Activated CD4-positive, CD25-positive, alpha-beta regulatory T cell treated with anti-CD3 and anti-CD28 coated beads, Interleukin-2, amount 50 U/mL, for 72 hours (primary cell): ENCODE measurements at regions not wholly inside any gene's neighbourhood (a gene's known extent, or its start where the extent isn't known, plus 50 kb on each side); places are given as distances from the start of the nearest gene placed in this dataset.

Source experiments
- DNase-seq: peaks from one replicate; pipeline ENCODE4 v3.0.0; 2021

DNA sequence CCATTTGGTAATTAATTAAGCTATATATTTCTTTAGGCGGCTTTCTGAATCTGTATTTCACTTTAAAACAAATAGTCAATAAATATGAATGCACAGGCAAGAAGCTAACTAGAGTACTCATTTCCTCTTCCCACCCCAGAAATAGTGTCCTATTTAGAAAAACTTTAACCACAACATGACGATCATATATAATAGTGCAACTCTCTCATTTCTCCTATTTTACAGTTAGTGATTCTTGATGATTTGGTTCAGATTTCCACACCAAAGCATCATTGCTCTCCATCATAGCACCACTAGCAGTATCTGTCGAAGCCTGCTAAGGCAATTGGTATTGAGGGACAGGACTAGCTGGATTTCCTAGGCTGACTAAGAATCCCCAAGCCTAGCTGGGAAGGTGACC is 184.0 kb upstream of the GALNTL6 start:
- DNase-seq = no peak

DNA sequence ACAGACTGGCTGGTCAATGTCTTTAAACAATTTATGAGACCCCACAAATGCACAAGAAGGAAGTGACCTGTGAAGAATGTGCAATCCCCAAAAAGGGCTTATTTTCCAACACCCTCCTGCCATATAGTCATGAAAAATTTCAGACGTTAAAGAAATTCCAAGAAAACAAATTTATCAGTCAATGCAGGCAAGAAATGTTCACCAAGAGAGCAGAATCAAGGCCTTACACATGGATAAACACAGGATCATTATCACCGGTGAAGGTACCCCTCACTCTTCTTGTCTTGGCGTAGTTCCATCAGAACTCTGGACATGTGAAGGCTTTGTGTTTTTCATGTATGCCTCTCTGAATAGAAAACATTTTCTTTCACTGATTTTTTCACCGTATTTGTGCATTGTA is 186.7 kb upstream of the GALNTL6 start:
- no peak for DNase-seq

DNA sequence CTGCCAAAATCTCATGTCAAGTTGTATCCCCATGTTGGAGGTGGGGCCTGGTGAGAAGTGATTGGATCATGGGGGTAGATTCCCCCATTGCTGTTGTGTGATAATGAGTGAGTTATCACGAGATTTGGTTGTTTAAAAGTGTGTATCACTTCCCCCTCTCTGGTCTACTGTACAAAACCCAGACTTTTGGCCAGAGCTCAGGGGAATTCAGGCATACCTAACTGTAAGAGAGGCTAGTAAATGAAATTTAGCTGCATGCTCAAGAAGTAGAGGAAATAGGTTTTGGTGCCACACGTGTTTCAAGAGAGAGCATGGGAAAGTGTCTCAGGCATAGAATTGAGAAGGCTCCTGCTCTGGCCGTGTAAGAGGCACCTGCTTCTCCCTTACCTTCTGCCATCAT is 190.5 kb upstream of the GALNTL6 start:
- no peak for DNase-seq

DNA sequence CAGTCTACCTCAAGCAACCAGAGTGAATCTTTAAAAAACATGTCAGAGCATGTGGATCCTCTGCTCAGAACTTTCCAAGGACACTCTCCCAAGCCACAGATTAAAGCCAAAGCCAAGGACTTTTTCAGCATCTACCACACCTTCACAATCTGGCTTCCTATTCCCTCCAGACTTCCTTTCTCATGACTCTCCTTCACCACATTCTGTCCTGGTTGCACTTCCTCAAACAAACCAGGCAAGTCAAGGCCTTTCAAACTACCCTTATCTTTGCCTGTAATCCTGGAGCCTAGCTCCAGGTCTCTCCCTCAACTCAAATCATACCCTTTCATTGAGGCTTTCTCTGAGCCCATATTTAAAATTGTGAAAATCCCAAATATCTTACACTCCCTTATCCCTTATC is 191.6 kb upstream of the GALNTL6 start:
- DNase-seq = no peak

DNA sequence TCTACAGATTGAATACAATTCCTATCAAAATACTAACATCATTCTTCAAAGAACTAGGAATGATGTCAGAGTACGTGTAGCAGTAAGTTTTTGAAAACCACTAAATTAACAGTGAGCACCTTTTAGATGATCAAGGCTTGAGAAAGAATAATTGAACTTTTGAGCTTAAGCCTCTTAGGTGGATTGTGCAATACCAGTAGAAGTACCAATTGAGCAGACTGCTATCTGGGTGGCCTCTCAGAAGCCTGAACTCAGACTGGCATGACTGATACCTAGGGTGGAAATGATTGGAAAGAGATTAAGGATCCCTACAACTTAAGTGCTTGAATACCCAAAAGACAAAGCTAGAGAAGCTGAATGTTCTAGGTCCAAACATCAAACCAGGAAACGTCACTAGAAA is 200.3 kb upstream of the GALNTL6 start:
- DNase-seq = no peak

DNA sequence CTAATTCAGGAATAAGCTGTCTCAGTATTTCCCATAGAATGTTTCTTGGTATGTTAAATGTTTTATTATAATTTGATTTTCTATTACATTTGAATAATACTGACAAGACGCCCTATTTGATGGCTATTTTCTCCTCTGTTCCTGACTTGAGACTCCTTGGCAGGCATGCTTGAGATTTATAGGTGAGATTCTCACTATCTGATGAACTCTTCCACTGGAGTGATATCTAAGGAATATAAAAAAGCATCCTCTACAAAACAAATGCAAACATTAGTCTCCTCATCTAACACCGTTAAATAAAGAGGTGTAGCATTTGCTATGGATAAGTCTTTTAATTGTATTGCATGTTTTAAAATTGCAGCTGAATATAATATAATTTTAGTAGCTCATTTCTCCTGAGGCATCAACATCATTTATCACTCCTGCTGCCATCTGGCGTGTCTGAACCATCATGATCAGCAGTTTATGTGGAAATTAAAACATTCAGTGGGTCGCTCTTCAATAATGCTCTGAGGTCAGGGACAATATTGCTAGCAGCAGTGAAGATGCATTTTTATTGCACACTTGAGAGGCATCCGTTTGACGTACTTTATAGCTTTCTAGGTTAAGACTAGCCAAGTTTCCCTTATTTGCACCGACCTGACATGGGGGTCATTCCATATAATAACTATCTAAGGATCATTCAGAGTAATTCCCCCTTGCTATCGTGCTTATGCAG is 210.4 kb upstream of the GALNTL6 start:
- DNase-seq = no peak

DNA sequence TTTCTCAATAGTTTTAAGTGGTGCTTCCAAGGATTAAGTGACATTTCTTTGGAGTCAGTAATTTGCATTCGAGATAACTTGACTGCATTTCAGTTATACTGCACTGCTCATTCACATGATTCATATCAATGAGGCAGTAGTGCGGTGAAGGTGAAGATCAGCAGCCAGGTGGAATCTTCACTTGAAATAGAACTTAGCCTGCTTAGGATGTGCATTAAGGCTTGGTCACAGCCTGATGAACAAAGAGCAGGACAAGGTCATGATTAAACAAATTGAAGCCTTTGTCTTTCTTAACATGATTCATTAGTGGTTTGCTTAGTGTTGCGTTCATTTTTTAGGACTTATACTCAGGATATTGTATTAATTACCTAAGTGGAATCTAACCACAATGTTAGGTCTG is 212.1 kb upstream of the GALNTL6 start:
- no peak for DNase-seq

DNA sequence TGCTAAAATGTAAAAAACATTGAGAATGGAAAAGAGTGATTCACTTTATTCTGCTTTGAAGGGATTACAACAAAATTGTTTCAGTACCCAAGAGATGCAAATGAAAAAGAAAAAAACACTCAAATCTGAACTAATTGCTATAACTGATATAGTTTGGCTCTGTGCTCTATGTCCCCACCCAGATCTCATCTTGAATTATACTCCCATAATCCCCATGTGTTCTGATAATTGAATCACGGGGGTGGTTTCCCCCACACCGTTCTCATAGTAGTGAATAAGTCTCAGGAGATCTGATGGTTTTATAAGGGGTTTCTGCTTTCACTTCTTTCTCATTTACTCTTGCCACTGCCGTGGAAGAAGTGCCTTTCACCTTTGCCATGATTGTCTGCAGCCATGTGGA is 213.6 kb upstream of the GALNTL6 start:
- no peak for DNase-seq

DNA sequence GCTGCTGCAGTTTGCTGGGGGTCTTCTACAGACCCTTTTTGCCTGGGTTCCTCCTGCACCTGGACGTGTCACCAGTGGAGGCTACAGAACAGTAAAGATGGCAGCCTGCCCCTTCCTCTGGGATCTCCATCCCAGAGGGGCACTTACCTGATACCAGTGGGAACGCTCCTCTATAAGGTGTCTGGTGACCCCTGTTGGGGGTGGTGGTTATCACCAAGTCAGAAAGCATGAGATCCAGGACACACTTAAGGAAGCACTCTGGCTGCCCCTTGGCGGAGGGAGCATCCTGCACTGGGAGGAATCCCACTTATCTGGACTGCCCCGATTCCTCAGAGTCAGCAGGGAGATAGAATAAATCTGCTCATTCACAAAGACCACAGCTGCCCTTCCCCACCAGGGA is 218.9 kb upstream of the GALNTL6 start:
- no peak for DNase-seq

DNA sequence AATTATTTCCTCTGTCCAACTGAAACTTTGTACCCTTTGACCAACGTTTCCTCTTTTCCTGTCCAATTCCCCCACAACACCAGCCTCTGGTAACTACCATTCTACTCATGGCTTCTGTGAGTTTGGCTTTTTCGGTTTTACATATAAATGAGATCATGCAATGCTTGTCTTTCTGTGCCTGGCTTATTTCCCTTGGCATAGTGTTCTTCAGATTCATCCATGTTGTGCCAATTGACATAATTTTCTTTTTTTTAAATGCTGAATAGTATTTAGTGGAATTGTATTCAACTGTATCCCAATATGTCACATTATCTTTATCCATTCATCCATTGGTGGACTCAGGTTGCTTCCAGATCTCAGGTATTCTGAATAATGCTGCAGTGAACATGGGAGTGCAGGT is 222.5 kb upstream of the GALNTL6 start:
- DNase-seq = no peak

DNA sequence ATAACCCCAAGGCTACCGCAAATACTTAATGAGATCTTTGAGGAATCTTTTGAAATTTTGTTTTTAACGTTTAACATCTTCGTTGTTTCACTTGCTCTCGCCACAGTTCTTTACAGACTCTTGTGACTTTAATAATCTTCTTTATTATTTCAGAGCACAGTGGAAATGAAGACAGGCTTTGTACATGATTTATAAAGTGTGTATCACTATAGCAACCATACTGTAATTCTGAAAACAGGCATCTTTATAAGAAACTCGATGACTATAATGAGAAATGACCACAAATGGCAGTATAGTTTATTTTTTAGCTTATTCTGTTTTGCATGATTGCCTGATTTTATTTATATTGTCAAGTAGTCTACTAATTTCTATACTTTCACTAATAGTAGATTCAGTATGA is 224.4 kb upstream of the GALNTL6 start:
- no peak for DNase-seq

DNA sequence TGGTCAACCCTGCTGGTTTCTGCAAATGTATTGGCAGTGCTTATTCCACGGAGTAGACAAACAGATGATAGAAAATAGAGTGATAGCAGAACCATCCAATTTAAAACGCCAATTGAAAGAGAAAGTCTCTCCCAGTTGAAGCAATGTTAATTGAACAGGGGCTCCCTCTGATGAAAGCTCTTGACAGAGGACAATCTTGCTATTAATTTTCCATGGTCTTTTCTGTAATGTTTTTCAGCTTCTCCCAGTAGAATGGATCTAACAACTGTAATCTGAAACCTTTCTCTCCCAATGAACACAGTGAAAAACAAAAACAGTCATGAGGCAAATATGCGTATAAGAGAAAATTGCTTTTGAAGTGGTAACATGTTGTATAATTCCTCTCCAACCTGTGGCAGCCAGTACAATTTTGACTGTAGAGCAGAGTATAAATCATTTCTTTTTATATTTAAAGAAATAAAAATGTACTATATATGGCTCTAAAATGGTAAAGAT is 225.1 kb upstream of the GALNTL6 start:
- DNase-seq = no peak

DNA sequence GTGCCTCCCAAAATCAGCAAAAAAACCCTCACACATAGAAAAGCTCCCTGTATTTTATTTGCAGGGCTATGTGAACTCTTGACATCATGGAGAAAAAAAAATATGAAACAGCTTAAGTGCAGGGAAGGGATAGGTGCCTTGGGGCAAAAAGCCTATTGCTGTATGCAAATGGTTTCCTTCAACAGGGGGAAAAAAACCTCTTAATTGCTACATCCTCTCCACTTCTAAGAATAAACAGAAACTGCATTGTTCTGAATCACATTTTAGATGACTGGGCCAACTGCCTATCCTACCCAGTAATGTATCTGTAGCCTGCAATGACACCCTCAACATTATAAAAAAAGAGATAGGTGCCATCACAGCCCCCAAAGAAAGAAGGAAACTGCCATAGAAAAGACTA is 229.4 kb upstream of the GALNTL6 start:
- no peak for DNase-seq

DNA sequence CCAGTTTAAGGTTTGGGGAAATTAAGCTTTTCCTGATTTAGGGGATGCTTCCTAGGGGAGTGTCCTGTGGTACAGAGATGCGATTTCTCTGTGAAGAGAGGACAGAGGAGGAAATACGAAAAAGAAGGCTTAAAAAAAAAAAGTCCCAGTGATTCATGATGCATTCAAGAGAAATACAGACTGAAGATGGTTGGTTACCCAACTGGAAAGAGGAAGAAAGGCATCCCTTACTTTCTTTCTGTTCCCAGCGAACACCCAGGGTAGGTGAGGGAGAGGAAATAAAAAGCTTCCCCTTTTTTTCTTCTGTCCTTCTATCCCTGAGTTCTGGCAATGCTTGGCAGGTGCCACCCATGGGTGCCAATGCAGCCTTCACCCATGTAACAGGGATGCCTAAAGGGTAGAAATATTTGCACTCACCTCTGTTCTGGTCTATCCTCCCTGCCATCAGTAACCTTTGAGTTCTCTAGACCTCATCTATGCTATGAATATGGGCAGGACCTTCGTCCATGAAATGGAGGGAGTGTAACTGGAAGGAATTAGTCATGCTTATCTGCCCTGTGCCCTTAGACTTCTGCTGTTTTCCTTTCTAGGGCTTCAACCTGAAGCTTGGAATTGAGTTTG is 230.1 kb upstream of the GALNTL6 start:
- no peak for DNase-seq

DNA sequence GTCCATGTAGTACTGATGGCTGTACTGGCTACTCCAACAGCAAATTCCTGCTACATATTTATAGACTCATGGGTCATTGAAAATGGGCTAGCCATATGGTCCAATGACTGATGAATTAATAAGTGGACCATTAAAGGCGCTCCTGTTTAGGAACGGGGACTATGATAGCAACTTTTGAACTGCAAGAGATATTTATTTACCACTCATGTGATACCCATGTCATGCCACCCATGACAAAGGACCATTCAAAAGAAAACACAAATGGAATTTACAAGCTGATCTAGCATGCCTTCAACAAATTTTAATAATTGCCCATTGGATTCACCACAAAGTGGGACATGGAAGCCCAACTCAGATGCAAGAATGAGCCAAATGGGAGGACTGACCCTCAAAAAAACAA is 240.0 kb upstream of the GALNTL6 start:
- DNase-seq = no peak

DNA sequence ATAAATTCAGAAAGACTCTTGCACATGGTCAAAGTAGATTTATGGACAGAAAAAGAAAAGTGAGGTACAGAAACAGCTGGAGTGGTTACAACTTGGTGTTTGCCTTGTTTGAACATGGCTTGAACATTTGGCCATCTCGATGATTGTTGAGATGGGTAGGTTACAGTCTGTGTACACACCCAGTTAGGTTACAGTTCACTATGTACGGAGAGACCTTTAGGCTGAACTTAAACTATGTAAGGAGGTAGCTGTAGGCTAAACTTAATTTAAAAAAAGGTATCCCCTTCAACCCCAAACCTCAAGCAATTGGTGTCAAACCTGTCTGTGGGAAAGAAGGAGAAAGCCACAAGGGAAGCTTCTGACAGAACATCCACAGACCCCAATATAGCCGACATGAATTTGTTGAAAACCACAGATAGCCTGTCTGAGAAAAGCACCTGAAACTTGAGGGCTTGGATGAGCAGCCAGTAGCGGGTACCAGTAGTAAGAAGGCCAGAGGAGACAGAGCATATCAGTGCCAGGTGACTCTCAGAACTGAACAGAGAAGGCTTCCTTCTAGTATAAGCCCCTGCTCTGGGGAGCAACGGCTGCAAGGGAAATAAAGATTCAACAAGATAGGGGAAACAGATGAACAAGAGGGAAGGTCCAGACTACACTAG is 247.9 kb upstream of the GALNTL6 start:
- DNase-seq = no peak

DNA sequence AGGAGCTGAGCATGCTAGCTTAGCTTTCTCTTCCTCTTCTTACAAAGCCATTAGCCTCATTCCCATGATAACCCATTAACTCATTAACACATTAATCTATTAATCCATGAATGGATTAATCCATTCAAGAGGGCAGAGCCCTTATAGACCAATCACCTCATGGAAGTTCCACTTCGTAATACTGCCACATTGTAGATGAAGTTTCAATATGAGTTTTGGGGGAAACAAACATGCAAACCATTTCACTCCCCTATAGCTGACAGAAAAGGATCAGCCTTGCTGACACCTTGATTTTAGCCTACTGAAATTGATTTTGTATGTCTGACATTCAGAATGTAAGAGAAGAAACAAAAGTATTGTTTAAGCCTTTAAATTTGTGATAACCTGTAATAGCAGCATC is 251.8 kb upstream of the GALNTL6 start:
- DNase-seq = no peak

DNA sequence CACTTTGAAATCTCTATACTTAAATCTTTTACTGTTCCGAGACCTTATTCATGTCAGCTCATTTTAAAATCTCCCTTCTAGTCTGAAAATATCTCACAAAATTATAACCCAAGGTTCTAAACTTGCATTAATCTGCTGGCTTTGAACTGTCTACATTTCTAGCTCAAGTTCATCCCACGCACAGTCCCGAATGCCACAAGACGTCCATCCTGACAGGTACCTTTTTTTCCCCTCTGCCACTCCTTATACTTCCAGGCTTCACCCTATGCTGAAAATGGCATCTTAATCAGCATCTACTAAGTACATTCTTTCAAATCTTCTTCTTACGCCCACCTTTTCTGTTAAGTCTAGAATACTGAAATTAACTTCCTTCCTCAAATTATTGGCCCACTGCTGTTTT is 259.2 kb upstream of the GALNTL6 start:
- no peak for DNase-seq

DNA sequence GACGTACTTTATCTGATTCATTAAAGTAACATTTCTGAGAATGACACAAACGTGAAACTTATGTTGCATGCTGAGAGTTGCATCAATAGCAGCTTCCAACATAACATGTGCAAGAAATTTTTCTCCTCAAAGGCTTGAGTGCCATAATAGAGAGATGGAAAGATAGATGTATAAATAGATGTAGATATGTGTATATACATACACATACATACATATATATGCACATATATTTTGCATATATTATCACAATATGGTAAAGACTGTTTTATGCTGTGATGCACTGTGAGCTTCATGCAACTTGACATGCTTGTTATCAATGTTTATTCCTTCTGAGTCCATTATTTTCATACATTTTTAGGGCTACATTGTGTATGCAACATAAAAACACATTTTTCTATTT is 270.6 kb upstream of the GALNTL6 start:
- DNase-seq = no peak

DNA sequence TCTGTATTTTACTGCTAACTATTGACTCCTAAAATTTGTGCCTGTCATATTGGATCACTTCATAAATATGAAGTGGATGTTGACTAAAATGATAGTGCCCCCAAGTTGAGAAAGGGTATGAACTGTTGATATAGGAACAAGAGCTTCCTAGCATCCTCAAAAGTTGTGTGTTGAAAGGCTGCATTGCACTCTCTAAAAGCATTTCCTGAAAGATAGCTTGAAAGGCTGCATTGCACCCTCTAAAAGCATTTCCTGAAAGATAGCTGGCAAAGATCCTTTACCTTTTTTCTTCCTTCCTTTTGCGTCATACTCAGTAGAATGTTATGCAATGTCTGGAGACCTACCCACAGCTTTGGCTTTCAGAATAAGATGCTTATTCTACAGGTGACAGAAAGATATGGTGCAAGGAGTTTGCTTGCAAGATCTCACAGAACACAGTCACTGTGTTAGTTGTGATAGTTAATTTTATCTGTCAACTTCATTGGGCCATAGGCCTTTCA is 274.6 kb upstream of the GALNTL6 start:
- DNase-seq = no peak

DNA sequence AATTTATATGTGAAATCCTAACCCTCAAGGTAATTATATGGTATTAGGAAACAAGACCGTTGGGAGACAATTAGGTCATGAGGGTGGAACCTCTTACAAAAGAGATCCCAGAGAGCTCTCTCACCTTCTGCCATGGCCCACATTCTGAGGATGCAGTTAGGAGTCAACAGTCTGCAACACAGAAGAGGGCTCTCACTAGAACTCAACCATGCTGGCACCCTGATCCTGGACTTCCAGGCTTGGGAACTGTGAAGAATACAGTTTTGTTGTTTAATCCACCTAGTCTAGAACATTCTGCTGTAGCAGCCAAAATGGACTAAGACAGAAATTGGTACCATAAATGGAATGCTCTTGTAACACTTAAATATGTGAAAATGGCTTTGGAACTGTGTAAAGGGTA is 278.8 kb upstream of the GALNTL6 start:
- no peak for DNase-seq

DNA sequence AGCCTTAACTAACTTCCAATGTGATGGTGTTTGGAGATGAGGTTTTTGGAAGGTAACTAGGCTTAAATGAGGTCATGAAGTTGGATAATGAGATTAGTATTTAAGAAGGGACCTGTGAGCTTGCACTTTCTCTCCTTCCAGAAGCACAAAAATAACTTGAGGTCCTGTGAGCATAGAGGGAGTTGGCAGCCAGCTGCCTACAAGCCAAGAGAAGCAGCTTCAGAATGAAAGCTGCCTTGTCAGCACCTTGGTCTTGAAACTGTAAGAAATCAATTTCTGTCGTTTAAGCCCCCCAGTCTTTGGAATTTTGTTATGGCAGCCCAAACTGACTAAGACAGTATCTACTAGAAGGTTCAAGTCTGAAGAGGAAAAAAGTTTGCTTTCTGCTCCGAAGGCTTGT is 280.2 kb upstream of the GALNTL6 start:
- DNase-seq = no peak

DNA sequence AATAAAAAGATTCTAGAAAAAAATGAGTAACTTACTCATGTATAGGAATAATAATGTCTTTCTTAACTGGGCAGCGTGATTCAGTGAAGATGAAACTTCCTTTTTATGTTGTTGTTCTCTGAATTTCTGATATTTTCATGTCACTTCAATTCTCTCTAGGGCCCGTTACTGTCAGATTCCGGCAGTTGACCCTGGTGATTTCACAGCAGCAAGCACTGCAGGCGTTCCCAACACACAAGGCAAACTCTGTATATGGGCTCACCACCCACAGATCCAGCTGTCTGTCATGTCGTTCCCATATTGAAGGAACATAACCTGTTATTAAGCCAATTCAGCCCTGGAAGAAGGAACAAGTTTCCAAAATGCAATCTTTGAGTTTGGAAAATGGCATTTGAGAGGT is 288.3 kb upstream of the GALNTL6 start:
- no peak for DNase-seq

DNA sequence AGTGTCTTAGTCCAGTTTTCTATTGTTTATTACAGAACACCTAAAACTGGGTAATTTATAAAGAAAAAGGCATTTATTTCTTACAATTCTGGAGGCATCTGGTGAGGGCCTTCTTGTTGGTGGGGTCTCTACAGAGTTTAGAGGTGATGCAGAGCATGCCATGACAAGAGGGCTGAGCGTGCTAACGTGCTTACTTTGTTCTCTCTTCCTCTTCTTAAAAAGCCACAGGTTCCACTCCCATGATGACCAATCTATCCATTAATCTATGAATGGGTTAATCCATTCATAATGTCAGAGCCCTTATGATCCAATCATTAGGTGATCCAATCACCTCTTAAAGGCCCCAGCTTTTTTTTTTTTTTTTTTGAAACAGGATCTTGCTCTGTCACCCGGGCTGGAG is 291.5 kb upstream of the GALNTL6 start:
- DNase-seq = no peak
